ENCODE measurements at regions not wholly inside any gene's neighbourhood (a gene's known extent, or its start where the extent isn't known, plus 50 kb on each side); places are given as distances from the start of the nearest gene placed in this dataset.

DNA sequence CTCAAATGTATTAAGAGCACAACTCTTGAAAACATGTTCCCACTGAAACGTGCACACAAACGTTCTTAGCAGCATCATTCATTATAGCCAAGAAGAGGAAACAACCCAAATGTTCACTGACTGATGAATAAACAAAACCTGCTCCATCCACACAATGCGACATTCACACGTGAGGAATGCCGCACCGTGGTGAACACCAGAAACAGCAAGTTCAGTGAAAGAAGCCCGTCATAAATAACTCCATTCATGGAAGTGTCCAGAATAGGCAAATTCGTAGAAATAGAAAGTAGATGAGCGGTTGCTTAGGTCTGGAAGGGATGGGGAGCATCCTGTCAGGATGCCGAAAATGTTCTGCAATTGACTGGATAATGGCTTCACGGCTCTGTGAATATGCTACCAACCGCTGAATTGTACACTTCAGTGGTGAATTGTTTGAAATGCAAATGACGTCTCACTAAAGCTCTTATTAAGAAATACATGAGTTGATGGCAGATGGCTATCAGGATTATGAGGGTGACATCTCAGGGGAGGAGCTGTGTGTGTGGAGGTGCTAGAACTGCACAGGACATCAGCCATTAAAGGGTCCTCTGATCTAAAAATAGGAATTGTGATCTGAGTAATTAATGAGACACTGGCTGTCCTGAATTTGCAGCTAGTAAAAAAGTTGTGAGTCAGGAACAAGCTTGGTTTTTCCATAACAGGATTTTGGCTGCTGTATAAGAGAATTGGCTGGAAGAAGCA lies 771.0 kb downstream of the KCNJ18 start:
- dilution Hi-C loops (cut with MboI; ENCODE audit: extremely low pct_ligation_motif_present, low sequenced_read_pairs), result no loop called here
- CTCF ChIA-PET, result no interaction called here
- no peak for TF ChIP-seq MYC (IDR thresholded peaks at IDR 0.05; ENCODE audit: low read depth, low read length)
- TF ChIP-seq GATA2 (IDR thresholded peaks at IDR 0.05; ENCODE audit: insufficient read depth, insufficient read length, low read depth, low read length), result no peak
- TF ChIP-seq, protein P1, sequence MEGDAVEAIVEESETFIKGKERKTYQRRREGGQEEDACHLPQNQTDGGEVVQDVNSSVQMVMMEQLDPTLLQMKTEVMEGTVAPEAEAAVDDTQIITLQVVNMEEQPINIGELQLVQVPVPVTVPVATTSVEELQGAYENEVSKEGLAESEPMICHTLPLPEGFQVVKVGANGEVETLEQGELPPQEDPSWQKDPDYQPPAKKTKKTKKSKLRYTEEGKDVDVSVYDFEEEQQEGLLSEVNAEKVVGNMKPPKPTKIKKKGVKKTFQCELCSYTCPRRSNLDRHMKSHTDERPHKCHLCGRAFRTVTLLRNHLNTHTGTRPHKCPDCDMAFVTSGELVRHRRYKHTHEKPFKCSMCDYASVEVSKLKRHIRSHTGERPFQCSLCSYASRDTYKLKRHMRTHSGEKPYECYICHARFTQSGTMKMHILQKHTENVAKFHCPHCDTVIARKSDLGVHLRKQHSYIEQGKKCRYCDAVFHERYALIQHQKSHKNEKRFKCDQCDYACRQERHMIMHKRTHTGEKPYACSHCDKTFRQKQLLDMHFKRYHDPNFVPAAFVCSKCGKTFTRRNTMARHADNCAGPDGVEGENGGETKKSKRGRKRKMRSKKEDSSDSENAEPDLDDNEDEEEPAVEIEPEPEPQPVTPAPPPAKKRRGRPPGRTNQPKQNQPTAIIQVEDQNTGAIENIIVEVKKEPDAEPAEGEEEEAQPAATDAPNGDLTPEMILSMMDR (IDR thresholded peaks at IDR 0.05; ENCODE audit: extremely low read depth in 1 of 2, insufficient read depth in 1 of 2, low read depth in 1 of 2, low read length in 2 of 2), result no peak
- no peak for TF ChIP-seq EZH2 (IDR thresholded peaks at IDR 0.05; ENCODE audit: borderline replicate concordance, low read depth, low read length, severe bottlenecking)
- no peak for TF ChIP-seq JUN (IDR thresholded peaks at IDR 0.05; ENCODE audit: borderline replicate concordance, insufficient read depth, insufficient read length, low read depth)
- TF ChIP-seq, protein P2, sequence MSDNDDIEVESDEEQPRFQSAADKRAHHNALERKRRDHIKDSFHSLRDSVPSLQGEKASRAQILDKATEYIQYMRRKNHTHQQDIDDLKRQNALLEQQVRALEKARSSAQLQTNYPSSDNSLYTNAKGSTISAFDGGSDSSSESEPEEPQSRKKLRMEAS (IDR thresholded peaks at IDR 0.05; ENCODE audit: insufficient read depth, insufficient read length), result no peak
- no peak for TF ChIP-seq POLR2A (IDR thresholded peaks at IDR 0.05; ENCODE audit: low read depth, low read length)
- TF ChIP-seq POLR2AphosphoS5 (IDR thresholded peaks at IDR 0.05; ENCODE audit: insufficient read depth, low read depth, low read length), result no peak
- TF ChIP-seq FOS (IDR thresholded peaks at IDR 0.05; ENCODE audit: borderline replicate concordance, insufficient read depth, low read length), result no peak

More for the DNA sequence above, 771.0 kb downstream of the KCNJ18 start:
- no peak overlapping the region for H3K27ac ChIP-seq (ENCODE audit: insufficient read depth, low read depth, low read length)
- H3K9me1 ChIP-seq (replicated peaks; ENCODE audit: control insufficient read depth, extremely low read depth, insufficient read depth, low read length), result no peaks in the 10 kb centered on the region
- no peak for FAIRE-seq
- no peaks in the 10 kb centered on the region for H3K36me3 ChIP-seq (ENCODE audit: control insufficient read depth in 2 of 2, extremely low read depth in 1 of 2, insufficient read depth in 2 of 2, low read length in 2 of 2)
- POLR2A ChIA-PET, result no interaction called here
- H3K27me3 ChIP-seq (ENCODE audit: control insufficient read depth in 2 of 2, insufficient read depth in 2 of 2, low read length in 2 of 2), result no peaks in the 10 kb centered on the region
- H3K4me2 ChIP-seq (ENCODE audit: insufficient read depth, low read length), result no peak overlapping the region
- H3K9ac ChIP-seq (replicated peaks; ENCODE audit: extremely low read depth, insufficient read depth, low read length), result no peak overlapping the region
- peaks cover 3% of the 10 kb centered on the region for H3K9me3 ChIP-seq (replicated peaks; ENCODE audit: control insufficient read depth, insufficient read depth, low read length)
- H3K79me2 ChIP-seq (ENCODE audit: control insufficient read depth, insufficient read depth, low read length), result no peaks in the 10 kb centered on the region
- intact Hi-C loops (cut with micrococcal nuclease), result no loop called here
- H4K20me1 ChIP-seq (replicated peaks; ENCODE audit: control insufficient read depth, extremely low read depth, insufficient read depth, low read length), result no peaks in the 10 kb centered on the region
- no peak overlapping the region for H3K4me3 ChIP-seq (replicated peaks in 1 of 3; ENCODE audit: insufficient read depth in 1 of 3, low read depth in 1 of 3, low read length in 3 of 3)
- H2AFZ ChIP-seq (ENCODE audit: low read depth, low read length), result no peak overlapping the region
- BruUV-seq (replicated peaks), result no TSS peak
- no peak for DNase-seq (ENCODE audit: low read depth, low spot score)
- H3K4me1 ChIP-seq (ENCODE audit: control insufficient read depth, extremely low read depth, insufficient read depth, low read length), result no peaks in the 10 kb centered on the region
